ENCODE measurements at regions not wholly inside any gene's neighbourhood (a gene's known extent, or its start where the extent isn't known, plus 50 kb on each side); places are given as distances from the start of the nearest gene placed in this dataset.
A peak's percentile ranks its signal among the peaks of the same experiment; 100 is the strongest.

GRCh38 chr2:172283476-172283875 lies 143.9 kb upstream of the ITGA6 start:
- no peak for TF ChIP-seq ESRRG (CRISPR knock-in tag; IDR thresholded peaks at IDR 0.05)
- no peak for TF ChIP-seq ZNF8 (CRISPR knock-in tag; IDR thresholded peaks at IDR 0.05)
- TF ChIP-seq ISL1 (CRISPR knock-in tag; IDR thresholded peaks at IDR 0.05): no peak
- no peak for TF ChIP-seq OSR1 (CRISPR knock-in tag; IDR thresholded peaks at IDR 0.05)
- TF ChIP-seq ARNTL (CRISPR knock-in tag; IDR thresholded peaks at IDR 0.05; ENCODE audit: borderline replicate concordance, low read depth): no peak
- TF ChIP-seq, protein P1, sequence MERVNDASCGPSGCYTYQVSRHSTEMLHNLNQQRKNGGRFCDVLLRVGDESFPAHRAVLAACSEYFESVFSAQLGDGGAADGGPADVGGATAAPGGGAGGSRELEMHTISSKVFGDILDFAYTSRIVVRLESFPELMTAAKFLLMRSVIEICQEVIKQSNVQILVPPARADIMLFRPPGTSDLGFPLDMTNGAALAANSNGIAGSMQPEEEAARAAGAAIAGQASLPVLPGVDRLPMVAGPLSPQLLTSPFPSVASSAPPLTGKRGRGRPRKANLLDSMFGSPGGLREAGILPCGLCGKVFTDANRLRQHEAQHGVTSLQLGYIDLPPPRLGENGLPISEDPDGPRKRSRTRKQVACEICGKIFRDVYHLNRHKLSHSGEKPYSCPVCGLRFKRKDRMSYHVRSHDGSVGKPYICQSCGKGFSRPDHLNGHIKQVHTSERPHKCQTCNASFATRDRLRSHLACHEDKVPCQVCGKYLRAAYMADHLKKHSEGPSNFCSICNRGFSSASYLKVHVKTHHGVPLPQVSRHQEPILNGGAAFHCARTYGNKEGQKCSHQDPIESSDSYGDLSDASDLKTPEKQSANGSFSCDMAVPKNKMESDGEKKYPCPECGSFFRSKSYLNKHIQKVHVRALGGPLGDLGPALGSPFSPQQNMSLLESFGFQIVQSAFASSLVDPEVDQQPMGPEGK (CRISPR knock-in tag; IDR thresholded peaks at IDR 0.05; ENCODE audit: borderline replicate concordance): no peak
- TF ChIP-seq ZNF565 (CRISPR knock-in tag; conservative IDR thresholded peaks at IDR 0.05; ENCODE audit: low read depth): no peak
- TF ChIP-seq ZNF70 (CRISPR knock-in tag; IDR thresholded peaks at IDR 0.05): no peak
- TF ChIP-seq PPARA (CRISPR knock-in tag; IDR thresholded peaks at IDR 0.05; ENCODE audit: borderline replicate concordance): no peak
- TF ChIP-seq, protein P2, sequence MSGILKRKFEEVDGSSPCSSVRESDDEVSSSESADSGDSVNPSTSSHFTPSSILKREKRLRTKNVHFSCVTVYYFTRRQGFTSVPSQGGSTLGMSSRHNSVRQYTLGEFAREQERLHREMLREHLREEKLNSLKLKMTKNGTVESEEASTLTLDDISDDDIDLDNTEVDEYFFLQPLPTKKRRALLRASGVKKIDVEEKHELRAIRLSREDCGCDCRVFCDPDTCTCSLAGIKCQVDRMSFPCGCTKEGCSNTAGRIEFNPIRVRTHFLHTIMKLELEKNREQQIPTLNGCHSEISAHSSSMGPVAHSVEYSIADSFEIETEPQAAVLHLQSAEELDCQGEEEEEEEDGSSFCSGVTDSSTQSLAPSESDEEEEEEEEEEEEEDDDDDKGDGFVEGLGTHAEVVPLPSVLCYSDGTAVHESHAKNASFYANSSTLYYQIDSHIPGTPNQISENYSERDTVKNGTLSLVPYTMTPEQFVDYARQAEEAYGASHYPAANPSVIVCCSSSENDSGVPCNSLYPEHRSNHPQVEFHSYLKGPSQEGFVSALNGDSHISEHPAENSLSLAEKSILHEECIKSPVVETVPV (CRISPR knock-in tag; IDR thresholded peaks at IDR 0.05): no peak
- TF ChIP-seq TSHZ2 (CRISPR knock-in tag; IDR thresholded peaks at IDR 0.05): no peak
- ATAC-seq: peak; percentile 48

DNA sequence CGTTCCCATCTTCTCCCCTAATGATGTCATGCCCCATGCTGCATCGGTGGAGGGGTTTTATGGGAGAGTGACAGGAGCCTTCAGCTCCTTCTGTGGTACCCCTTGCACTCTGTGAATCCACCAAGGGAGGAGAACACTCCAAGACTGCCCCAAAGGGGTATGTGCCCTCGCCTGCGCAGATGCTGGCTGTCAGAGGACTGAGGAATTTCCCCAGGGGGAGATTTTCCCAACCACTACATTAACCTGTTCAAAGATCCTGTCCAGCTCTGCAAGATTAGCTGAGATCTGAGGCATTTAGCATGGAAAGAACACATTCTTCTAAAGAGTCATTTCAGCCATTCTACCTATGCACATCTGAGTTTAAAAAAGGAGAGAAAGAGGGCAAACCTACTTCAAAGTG lies 143.2 kb upstream of the ITGA6 start:
- TF ChIP-seq ZNF70 (CRISPR knock-in tag; IDR thresholded peaks at IDR 0.05): no peak
- TF ChIP-seq ARNTL (CRISPR knock-in tag; IDR thresholded peaks at IDR 0.05; ENCODE audit: borderline replicate concordance, low read depth): no peak
- no peak for TF ChIP-seq SNAI2 (CRISPR knock-in tag; IDR thresholded peaks at IDR 0.05)
- no peak for TF ChIP-seq TCF4 (CRISPR knock-in tag; IDR thresholded peaks at IDR 0.05; ENCODE audit: borderline replicate concordance)
- no peak for TF ChIP-seq ZFP30 (CRISPR knock-in tag; IDR thresholded peaks at IDR 0.05)
- TF ChIP-seq CREB5 (CRISPR knock-in tag; IDR thresholded peaks at IDR 0.05; ENCODE audit: low read depth): no peak
- no peak for TF ChIP-seq ZC3H10 (CRISPR knock-in tag; IDR thresholded peaks at IDR 0.05)
- TF ChIP-seq ISL1 (CRISPR knock-in tag; IDR thresholded peaks at IDR 0.05): no peak
- TF ChIP-seq OSR1 (CRISPR knock-in tag; IDR thresholded peaks at IDR 0.05): no peak
- no peak for TF ChIP-seq CSDC2 (CRISPR knock-in tag; IDR thresholded peaks at IDR 0.05)
- no peak for TF ChIP-seq GLIS3 (CRISPR knock-in tag; IDR thresholded peaks at IDR 0.05)
- TF ChIP-seq, protein P2 (CRISPR knock-in tag; IDR thresholded peaks at IDR 0.05): no peak
- TF ChIP-seq ZFP3 (CRISPR knock-in tag; IDR thresholded peaks at IDR 0.05): no peak
- no peak for TF ChIP-seq ESRRG (CRISPR knock-in tag; IDR thresholded peaks at IDR 0.05)
- no peak for TF ChIP-seq TSHZ2 (CRISPR knock-in tag; IDR thresholded peaks at IDR 0.05)
- ATAC-seq: no peak

Data from SK-N-SH treated with all-trans-retinoic acid at 6 μM for 48 hours (cell line).